Suppressor macrophage (primary cell): ENCODE measurements at regions not wholly inside any gene's neighbourhood (a gene's known extent, or its start where the extent isn't known, plus 50 kb on each side); places are given as distances from the start of the nearest gene placed in this dataset.

ENCODE experiments used
- DNase-seq, 4 experiments: peaks; one replicate each; pipeline ENCODE4 v3.0.0-alpha.2; 2020 to 2022

- no peak for DNase-seq
Measured at GRCh38 chr1:30478799-30479563, 244.4 kb downstream of the MATN1 start.

DNA sequence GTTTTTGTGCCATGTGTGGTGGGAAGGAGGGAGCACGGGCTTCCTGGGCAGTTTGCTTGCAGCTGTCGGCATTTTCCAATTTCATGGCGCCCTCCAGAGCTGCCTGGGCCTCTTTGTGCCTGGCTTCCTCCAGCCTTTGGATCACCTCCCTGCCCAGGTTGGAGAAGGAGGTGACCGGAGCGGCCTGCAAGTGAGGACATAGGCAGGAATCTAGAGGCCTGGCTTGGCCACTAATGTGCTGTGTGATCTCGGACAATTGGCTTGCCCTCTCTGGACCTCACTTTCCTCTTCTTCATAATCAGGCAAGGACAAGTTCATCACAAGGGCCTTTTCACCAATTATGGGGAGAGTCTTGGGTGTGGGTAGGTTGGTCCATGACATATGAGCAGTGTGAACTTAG lies 245.1 kb downstream of the MATN1 start:
- DNase-seq = no peak

DNA sequence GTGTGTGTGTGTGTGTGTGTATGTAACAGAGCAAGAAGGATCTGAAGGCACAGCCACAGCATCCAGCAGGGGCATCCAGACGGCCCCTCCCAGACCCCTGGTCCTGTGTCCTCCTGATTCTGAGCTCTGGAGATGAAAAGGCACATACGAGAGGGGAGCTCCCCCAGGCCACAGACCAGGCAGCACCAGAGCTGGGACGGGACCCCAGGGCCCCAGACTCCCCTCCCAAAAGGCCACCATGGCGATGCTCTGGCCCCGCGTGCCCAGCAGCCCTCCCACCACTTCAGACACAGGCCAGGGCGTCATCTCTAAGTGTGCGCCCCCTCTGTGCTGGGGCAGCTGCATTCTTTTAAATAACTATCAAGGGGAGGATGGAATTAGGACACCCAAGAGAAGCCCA lies 245.8 kb downstream of the MATN1 start:
- DNase-seq = no peak

- no peak for DNase-seq
Measured at GRCh38 chr1:30476911-30477459, 246.4 kb downstream of the MATN1 start.

- DNase-seq = no peak
Measured at GRCh38 chr1:30476476-30476875, 246.9 kb downstream of the MATN1 start.

DNA sequence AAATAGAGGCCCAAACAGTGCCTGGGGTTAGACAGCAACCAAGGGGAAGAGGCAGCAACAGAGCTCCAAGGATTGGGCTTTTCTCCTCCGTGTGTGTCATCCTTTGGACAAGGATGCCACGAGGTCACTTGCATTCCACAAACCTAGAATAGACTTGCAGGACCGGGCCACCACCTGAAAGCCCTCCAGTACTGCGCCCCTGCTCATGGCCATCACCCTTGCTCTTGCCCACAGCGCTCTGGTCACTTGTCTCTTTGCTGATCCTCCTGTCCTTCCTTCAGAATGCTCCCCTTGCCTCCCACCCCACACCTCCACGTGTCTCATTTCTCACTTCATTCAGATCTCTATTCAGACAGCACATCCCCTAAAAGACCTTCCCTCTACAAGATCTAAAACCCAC lies 247.4 kb downstream of the MATN1 start:
- DNase-seq = no peak

DNA sequence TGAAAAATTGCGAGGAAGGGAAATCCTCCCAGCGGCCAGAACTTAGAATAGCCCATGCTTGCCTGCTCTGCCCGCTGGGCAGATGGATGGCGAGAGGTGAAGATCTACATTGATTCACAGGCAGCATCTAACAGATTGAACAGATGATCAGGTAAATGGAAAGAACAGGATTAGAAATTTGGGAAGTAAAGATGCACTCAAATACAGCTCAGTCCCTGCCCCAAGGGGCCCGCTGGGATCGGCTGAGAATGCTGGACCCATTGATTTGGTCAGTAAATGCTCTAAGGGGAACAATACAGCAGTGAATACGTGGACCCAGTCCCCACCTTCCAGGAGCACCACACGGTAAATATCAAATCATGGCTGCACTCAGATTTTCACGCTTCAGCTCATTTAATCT lies 248.2 kb downstream of the MATN1 start:
- no peak for DNase-seq

DNA sequence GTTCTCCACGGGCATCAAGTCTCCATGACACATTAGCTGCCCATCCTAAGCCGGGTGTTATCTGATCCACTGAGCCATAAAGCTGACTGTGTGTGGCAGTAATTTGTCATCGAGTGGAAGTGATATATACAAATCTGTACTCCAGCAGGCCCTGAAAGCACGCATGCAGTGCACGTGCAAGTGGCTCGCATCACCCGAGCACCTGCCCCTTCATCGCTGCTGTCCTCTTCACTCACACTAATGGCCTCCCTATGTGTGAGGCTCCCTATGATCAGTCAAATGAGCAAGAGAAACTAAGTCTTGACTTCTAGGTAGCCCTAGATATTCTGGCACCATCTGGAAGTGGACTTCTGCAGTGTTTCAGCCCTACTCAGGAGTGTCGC lies 248.6 kb downstream of the MATN1 start:
- DNase-seq = no peak

GRCh38 chr1:30473922-30474817 lies 249.2 kb downstream of the MATN1 start:
- no peak for DNase-seq

DNA sequence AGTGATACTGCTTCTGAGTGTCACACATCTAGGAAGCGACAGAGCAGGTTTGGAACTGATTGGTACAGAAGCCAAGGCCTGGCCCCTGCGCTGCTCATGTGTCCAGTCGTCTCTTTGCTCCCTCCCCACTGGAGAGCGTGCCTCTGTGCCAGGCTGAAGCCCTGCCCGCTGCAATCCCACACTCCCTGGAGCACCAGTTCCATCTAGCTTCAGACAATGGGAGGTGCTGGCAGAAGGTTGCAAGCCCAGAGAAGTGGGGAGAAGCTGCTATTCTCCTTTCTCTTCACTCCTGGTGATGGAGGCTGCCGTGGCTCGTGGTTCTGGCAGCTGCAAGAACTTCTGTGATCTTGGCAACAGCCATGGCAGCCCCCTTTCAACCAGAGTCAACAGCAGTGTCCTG lies 250.9 kb downstream of the MATN1 start:
- DNase-seq = no peak

- no peak for DNase-seq
Measured at GRCh38 chr1:30472009-30472408, 251.4 kb downstream of the MATN1 start.

- DNase-seq = no peak
Measured at GRCh38 chr1:30471307-30471706, 252.1 kb downstream of the MATN1 start.

GRCh38 chr1:30469426-30469825 lies 254.0 kb downstream of the MATN1 start:
- DNase-seq = no peak

- no peak for DNase-seq
Measured at GRCh38 chr1:30467101-30467500, 256.3 kb downstream of the MATN1 start.

DNA sequence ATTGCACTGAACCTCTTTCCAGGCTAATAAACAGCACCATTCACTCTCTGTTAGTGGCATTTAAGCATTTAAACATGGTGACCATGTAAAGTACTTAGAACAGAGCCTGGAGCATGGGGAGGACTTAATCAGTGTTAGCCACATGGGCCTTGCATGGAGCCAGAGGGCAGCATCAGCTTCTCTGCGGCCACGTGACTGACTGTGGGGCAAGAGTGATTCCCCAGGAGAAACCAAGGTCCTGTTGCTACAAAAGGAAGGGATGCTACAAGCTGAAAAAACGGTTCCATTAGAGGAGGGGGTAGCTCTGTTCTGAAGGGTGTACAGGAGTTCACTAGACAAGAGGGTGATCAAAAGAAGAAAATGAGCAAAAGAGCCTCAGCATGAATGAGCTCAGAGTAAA lies 256.8 kb downstream of the MATN1 start:
- DNase-seq = no peak

DNA sequence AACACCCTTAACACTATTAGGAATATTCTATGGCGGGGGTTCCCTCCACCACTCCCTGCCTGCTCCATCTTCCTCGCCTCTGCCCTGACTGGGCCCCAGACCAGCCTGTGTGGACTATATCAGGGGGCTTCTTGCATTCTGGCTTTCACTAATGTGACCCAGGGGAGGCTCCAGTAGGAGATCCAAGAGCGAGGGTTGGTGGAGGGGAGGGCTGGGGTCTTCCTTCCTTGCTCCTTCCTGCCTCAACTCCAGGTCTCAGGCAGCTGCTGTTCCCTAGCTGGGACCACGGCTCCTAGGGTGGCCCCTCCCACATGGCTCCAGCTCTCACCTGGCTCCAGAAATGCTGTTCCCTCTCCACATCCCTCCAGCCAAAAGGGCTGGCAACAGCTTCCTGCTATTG lies 257.4 kb downstream of the MATN1 start:
- DNase-seq = no peak

DNA sequence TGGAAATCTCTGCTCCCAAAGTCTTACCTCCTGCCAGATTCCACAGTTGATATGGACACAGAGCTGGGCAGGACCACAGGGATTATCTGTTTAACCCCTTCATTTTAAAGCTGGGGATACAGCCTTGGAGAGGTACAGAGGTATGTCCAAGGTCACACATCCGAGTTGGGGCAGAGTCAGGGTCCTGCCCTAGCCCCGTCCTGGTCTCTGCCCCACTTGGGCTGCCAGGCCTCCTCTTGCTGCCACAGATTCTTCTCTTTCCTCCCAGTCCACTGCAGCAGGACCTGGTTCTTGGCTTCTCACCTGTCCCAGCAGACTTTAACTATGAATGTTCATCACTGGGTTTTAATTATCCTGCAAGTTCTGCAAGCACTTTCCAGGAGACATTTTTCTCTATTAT lies 258.3 kb downstream of the MATN1 start:
- DNase-seq = no peak

GRCh38 chr1:30464187-30464617 lies 259.2 kb downstream of the MATN1 start:
- DNase-seq = no peak

DNA sequence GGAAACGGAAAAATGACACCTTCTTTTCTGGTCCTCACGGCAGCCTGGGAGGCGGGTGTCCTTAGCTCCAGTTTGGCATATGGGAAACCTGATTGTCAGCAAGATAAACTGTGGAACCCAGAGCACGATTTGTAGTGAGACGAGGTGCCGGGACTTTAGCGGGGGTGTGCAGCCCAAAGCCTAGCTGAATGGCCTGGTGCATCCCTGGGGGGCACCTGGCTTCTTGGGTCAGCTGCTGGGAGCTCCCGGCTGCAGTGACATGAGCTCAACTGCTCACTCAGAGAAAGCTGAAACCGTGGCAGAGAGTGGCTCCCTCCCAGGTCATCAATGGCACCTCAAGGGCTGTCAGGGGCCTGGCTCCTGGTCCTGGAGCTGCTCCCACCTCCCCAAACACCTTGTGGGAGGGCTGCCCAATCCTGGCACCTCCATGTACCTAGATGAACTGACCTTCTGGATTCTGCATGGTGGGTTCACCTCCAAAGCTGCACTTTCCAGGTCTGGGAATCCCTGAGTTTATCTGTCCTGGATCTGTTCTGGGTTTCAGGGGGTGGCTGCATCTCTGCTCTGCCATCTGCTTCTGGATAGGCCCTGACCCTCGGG lies 260.5 kb downstream of the MATN1 start:
- no peak for DNase-seq

- DNase-seq = no peak
Measured at GRCh38 chr1:30462166-30462565, 261.2 kb downstream of the MATN1 start.

DNA sequence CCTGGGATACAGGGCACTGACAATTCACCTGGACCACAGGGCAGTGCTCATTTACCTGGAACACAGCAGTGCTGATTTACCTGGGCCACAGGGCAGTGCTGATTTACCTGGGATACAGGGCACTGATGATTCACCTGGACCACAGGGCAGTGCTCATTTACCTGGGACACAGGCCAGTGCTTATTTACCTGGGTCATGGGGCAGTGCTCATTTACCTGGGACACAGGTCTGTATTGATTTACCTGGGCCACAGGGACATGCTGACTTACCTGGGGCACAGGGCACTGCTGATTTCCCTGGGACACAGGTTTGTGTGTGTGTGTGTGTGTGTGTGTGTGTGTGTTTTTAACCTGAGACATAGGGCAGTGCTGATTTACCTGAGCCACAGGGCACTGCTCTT lies 261.7 kb downstream of the MATN1 start:
- DNase-seq = no peak

- DNase-seq = no peak
Measured at GRCh38 chr1:30460661-30461060, 262.7 kb downstream of the MATN1 start.
